Aorta (tissue), 5 donors: ENCODE measurements at regions not wholly inside any gene's neighbourhood (a gene's known extent, or its start where the extent isn't known, plus 50 kb on each side); places are given as distances from the start of the nearest gene placed in this dataset.

Source experiments
- ATAC-seq: fragments of 200-7000 bp; cut with Tn5 transposase; one replicate; pipeline ENCODE4 v1.9.1; 2022; ENCODE audit warnings: moderate library complexity; ENCODE audit not compliant: low FRiP score
- DNase-seq, 2 donors: peaks; one replicate each; pipeline ENCODE4 v3.0.0-alpha.2; 2020
- H3K27ac ChIP-seq, 2 donors: one replicate each; pipeline ENCODE4 v1.5.1; 2013; ENCODE audit warnings: low read length in 2 of 2, mild to moderate bottlenecking in 2 of 2, moderate library complexity in 2 of 2, control low read depth in 1 of 2, inconsistent platforms in 1 of 2, low read depth in 1 of 2
- H3K27me3 ChIP-seq, 2 donors: one replicate each; pipeline ENCODE4 v1.6.1; 2013; ENCODE audit warnings: control low read depth in 1 of 2, low read length in 1 of 2, mild to moderate bottlenecking in 1 of 2, moderate library complexity in 1 of 2; ENCODE audit not compliant: insufficient read depth in 2 of 2, control insufficient read depth in 1 of 2
- H3K36me3 ChIP-seq, 2 donors: one replicate each; pipeline ENCODE4 v1.6.1; 2013; ENCODE audit warnings: control low read depth in 1 of 2, low read length in 1 of 2, mild to moderate bottlenecking in 1 of 2; ENCODE audit not compliant: insufficient read depth in 2 of 2, control insufficient read depth in 1 of 2
- H3K4me1 ChIP-seq, 2 donors: one replicate each; pipeline ENCODE4 v1.6.1; 2013; ENCODE audit warnings: low read length in 2 of 2, control low read depth in 1 of 2, mild to moderate bottlenecking in 1 of 2, moderate library complexity in 1 of 2; ENCODE audit not compliant: insufficient read depth in 2 of 2, control insufficient read depth in 1 of 2
- H3K4me3 ChIP-seq, 2 donors: one replicate each; pipeline ENCODE4 v1.5.1; 2013; ENCODE audit warnings: low read length in 2 of 2, control low read depth in 1 of 2, mild to moderate bottlenecking in 1 of 2
- H3K9me3 ChIP-seq: one replicate; pipeline ENCODE4 v1.6.1; 2013; ENCODE audit warnings: mild to moderate bottlenecking, low read length; ENCODE audit not compliant: control insufficient read depth
- WGBS, 2 donors: extraction: QIAGEN DNeasy Blood & Tissue Kit; methylation state at CpG; one replicate each; pipeline ENCODE4 v1.1.7; 2013; 5-methylcytosine and 5-hydroxymethylcytosine counted together
- intact Hi-C, 2 donors: fragments of 100-400 bp; cut with DNase I; formaldehyde crosslinking; loops; one replicate each; pipeline versions ENCODE4 v1.14.2 to v1.15.0; 2022
- donor health status: healthy with polysubstance abuse.
- donor health status: Bipolar disorder and iron deficiency.
- donor health status: DM: no; HTN: no; CAD: no.
- donor health status: DM: no; HTN: no; CAD: no.
- donor health status: DM: yes; HTN: yes; CAD: no.

- 67 to 81% methylated on average over 3 of the region's 3 CpGs for WGBS, 2 donors
- no peak overlapping the region for H3K27ac ChIP-seq
- intact Hi-C loops = no loop called here
- no peaks in the 10 kb centered on the region for H3K9me3 ChIP-seq
- no peak overlapping the region for H3K4me3 ChIP-seq
- no peak for DNase-seq
- no peaks in the 10 kb centered on the region for H3K36me3 ChIP-seq
- H3K27me3 ChIP-seq = no peaks in the 10 kb centered on the region
- ATAC-seq = no peak
- H3K4me1 ChIP-seq = no peaks in the 10 kb centered on the region
Observed at GRCh38 chr3:162087361-162087760, 590.8 kb downstream of the OTOL1 start.

DNA sequence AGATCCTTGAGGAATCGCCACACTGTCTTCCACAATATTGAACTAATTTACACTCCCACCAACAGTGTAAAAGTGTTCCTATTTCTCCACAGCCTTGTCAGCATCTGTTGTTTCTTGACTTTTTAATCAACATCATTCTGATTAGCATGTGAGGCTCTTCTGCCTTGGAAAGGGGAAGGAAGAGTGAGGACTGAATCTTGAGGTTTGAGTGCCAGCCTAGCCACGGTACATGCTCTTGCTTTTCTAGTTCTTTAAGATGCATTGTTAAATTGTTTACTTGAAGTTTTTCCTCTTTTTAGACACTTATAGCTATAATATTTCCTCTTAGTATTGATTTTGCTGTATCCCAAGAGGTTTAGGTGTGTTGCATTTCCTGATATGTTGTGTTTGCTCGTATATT, 596.1 kb downstream of the OTOL1 start:
- ATAC-seq = no peak
- no peaks in the 10 kb centered on the region for H3K36me3 ChIP-seq
- H3K9me3 ChIP-seq = no peaks in the 10 kb centered on the region
- no peaks in the 10 kb centered on the region for H3K27me3 ChIP-seq
- intact Hi-C loops = no loop called here
- no peak overlapping the region for H3K27ac ChIP-seq
- no peaks in the 10 kb centered on the region for H3K4me1 ChIP-seq
- no peak for DNase-seq
- H3K4me3 ChIP-seq = no peak overlapping the region
- WGBS, 2 donors = 59 to 83% methylated on average over 3 of the region's 3 CpGs

DNA sequence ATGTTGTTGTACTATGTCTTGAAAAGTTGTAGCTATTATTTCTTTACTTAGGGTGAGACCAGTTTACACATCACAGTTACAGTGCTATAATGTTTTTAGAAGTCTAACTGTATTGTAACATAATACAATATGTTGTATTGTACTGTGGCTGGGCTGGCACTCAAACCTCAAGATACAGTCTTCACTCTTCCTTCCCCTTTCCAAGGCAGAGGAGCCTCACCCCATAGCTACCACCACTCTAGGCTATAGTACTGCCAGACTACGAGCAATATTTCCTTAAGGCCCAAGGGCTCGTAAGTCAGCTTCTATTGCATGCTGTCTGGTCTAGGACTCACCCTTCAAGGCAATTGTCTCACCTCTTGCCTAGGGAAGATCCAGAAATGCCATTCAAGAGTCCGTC, 597.7 kb downstream of the OTOL1 start:
- 94 to 95% methylated on average over 3 of the region's 3 CpGs for WGBS, 2 donors
- ATAC-seq (no peak), DNase-seq (no peak)
- Histone ChIP-seq H3K36me3 (no peaks in the 10 kb centered on the region), H3K27me3 (no peaks in the 10 kb centered on the region), H3K27ac (no peak overlapping the region), H3K9me3 (no peaks in the 10 kb centered on the region), H3K4me1 (no peaks in the 10 kb centered on the region), H3K4me3 (no peak overlapping the region)
- intact Hi-C loops = no loop called here

- H3K9me3 ChIP-seq = no peaks in the 10 kb centered on the region
- DNase-seq (no peak), ATAC-seq (no peak)
- H3K4me3 ChIP-seq = no peak overlapping the region
- 28 to 75% methylated on average over 2 of the region's 2 CpGs for WGBS, 2 donors
- intact Hi-C loops = no loop called here
- no peak overlapping the region for H3K27ac ChIP-seq
- no peaks in the 10 kb centered on the region for H3K4me1 ChIP-seq
- H3K27me3 ChIP-seq = no peaks in the 10 kb centered on the region
- H3K36me3 ChIP-seq = no peaks in the 10 kb centered on the region
Observed at GRCh38 chr3:162096874-162097273, 600.3 kb downstream of the OTOL1 start.

DNA sequence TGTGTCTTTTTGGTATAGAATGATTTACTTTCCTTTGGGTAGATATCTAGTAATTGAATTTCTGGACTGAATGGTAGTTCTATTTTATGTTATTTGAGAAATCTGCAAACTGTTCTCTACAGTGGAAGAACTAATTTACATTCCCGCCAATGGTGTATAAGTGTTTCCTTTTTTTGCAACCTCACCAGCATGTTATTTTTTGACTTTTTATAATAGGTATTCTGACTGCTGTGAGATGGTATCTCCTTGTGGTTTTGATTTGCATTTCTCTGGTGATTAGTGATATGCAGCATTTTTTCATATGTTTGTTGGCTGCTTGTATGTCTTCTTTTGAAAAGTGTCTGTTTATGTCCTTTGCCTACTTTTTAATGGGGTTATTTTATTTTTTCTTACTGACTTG, 607.2 kb downstream of the OTOL1 start:
- Histone ChIP-seq H3K27ac (no peak overlapping the region), H3K4me1 (no peaks in the 10 kb centered on the region), H3K36me3 (no peaks in the 10 kb centered on the region), H3K9me3 (no peaks in the 10 kb centered on the region), H3K4me3 (no peak overlapping the region), H3K27me3 (no peaks in the 10 kb centered on the region)
- intact Hi-C loops = no loop called here
- 93 to 97% methylated on average over 1 of the region's 1 CpG for WGBS, 2 donors
- DNase-seq = no peak
- no peak for ATAC-seq

- intact Hi-C loops = no loop called here
- H3K9me3 ChIP-seq = no peaks in the 10 kb centered on the region
- H3K4me3 ChIP-seq = no peak overlapping the region
- H3K27ac ChIP-seq = no peak overlapping the region
- 94 to 95% methylated on average over 5 of the region's 5 CpGs for WGBS, 2 donors
- no peaks in the 10 kb centered on the region for H3K4me1 ChIP-seq
- H3K36me3 ChIP-seq = no peaks in the 10 kb centered on the region
- DNase-seq (no peak), ATAC-seq (no peak)
- no peaks in the 10 kb centered on the region for H3K27me3 ChIP-seq
Observed at GRCh38 chr3:162111861-162112260, 615.3 kb downstream of the OTOL1 start.

DNA sequence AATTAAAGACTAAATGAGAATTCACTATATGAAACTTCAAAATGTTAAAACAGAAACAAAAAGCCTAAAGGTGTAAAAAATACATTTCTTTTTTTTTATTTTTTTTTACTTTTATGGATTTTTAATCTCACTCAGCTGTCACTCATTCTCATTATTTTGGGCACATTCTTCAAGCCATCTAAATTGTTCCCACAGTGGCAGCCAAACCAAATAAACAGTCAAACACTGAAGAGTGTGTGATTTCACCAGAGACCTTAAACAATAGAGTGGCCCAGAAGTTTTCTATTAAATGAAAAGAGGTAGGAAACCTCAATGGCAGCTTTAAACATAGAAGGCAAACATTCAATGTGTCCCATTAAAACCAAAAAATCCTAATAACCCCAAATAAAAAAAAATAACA, 616.1 kb downstream of the OTOL1 start:
- H3K4me3 ChIP-seq = no peak overlapping the region
- no peaks in the 10 kb centered on the region for H3K9me3 ChIP-seq
- no peaks in the 10 kb centered on the region for H3K27me3 ChIP-seq
- intact Hi-C loops = no loop called here
- H3K36me3 ChIP-seq = no peaks in the 10 kb centered on the region
- DNase-seq (no peak), ATAC-seq (no peak)
- H3K27ac ChIP-seq = no peak overlapping the region
- no peaks in the 10 kb centered on the region for H3K4me1 ChIP-seq

- intact Hi-C loops = no loop called here
- Histone ChIP-seq H3K36me3 (no peaks in the 10 kb centered on the region), H3K4me1 (no peaks in the 10 kb centered on the region), H3K27me3 (no peaks in the 10 kb centered on the region), H3K4me3 (no peak overlapping the region), H3K9me3 (no peaks in the 10 kb centered on the region), H3K27ac (no peak overlapping the region)
- DNase-seq = no peak
- ATAC-seq = no peak
- 87 to 99% methylated on average over 1 of the region's 1 CpG for WGBS, 2 donors
Observed at GRCh38 chr3:162117961-162118360, 621.4 kb downstream of the OTOL1 start.

DNA sequence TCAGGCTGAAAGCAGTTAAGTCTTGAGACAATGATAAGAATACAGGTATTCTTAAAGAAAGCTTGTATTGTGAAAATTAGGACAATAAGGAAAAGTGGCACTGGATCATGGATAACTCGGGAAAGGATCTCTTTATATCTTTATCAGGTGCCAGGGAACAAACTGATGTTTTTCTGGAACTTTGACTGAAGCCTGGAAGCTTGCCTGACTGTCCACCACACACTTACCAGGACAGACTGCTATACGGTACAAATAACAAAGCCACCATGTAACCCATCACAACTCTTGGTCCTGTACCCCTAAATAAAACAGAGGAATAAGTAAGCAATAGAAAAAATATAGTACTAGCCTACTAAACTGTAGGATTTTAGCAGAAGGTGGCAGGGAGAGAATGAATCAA, 623.0 kb downstream of the OTOL1 start:
- DNase-seq = no peak
- no peak for ATAC-seq
- Histone ChIP-seq H3K36me3 (no peaks in the 10 kb centered on the region), H3K27ac (no peak overlapping the region), H3K9me3 (peaks cover 2% of the 10 kb centered on the region), H3K27me3 (no peaks in the 10 kb centered on the region), H3K4me3 (no peak overlapping the region), H3K4me1 (no peaks in the 10 kb centered on the region)
- WGBS, 2 donors = 49 to 53% methylated on average over 2 of the region's 2 CpGs
- intact Hi-C loops = no loop called here
